Loucy (cell line): ENCODE measurements at regions not wholly inside any gene's neighbourhood (a gene's known extent, or its start where the extent isn't known, plus 50 kb on each side); places are given as distances from the start of the nearest gene placed in this dataset.
A peak's percentile ranks its signal among the peaks of the same experiment; 100 is the strongest.

Source experiments
- H2AFZ ChIP-seq: fragments of 200-600 bp; sonication (generic); 2 replicates; pipeline ENCODE4 v1.6.0; 2016; ENCODE audit warnings: antibody characterized with exemption, mild to moderate bottlenecking, low read length, moderate library complexity
- H3F3A ChIP-seq: fragments of 200-600 bp; 2 replicates; pipeline ENCODE4 v1.6.0; 2016; ENCODE audit warnings: antibody characterized with exemption, low read depth, mild to moderate bottlenecking
- H3K27me3 ChIP-seq: fragments of 200-600 bp; sonication (generic); 2 replicates; pipeline ENCODE4 v1.6.1; 2014; ENCODE audit warnings: low read length, mild to moderate bottlenecking; ENCODE audit not compliant: insufficient read depth, poor library complexity, severe bottlenecking
- H3K36me3 ChIP-seq: fragments of 200-600 bp; sonication (generic); 2 replicates; pipeline ENCODE4 v1.6.1; 2016; ENCODE audit warnings: low read length; ENCODE audit not compliant: insufficient read depth
- H3K4me1 ChIP-seq: fragments of 200-600 bp; sonication (generic); 2 replicates; pipeline ENCODE4 v1.5.1; 2014; ENCODE audit warnings: low read length, mild to moderate bottlenecking; ENCODE audit not compliant: insufficient read depth, poor library complexity, severe bottlenecking
- H3K4me2 ChIP-seq: fragments of 200-600 bp; sonication (generic); 2 replicates; pipeline ENCODE4 v1.6.0; 2014; ENCODE audit warnings: antibody characterized with exemption, low read length, low read depth, mild to moderate bottlenecking; ENCODE audit not compliant: poor library complexity, severe bottlenecking
- H3K4me3 ChIP-seq: fragments of 200-600 bp; sonication (generic); 2 replicates; pipeline ENCODE4 v1.5.1; 2014; ENCODE audit warnings: low read length, mild to moderate bottlenecking, mixed read lengths; ENCODE audit not compliant: poor library complexity, severe bottlenecking
- H3K79me2 ChIP-seq: fragments of 200-600 bp; sonication (generic); 2 replicates; pipeline ENCODE4 v1.6.1; 2014; ENCODE audit warnings: low read length; ENCODE audit not compliant: insufficient read depth
- H3K9ac ChIP-seq: fragments of 200-600 bp; sonication (generic); 2 replicates; pipeline ENCODE4 v1.6.0; 2014; ENCODE audit warnings: mild to moderate bottlenecking, low read depth, low read length, moderate library complexity; ENCODE audit not compliant: poor library complexity, severe bottlenecking
- H3K9me2 ChIP-seq: fragments of 200-600 bp; sonication (generic); replicated peaks from 2 replicates; pipeline ENCODE4 v1.6.1; 2016; ENCODE audit warnings: low read depth, low read length, mixed read lengths
- H3K9me3 ChIP-seq: fragments of 200-600 bp; sonication (generic); 2 replicates; pipeline ENCODE4 v1.6.1; 2014; ENCODE audit warnings: mild to moderate bottlenecking, antibody characterized with exemption, low read length, low read depth; ENCODE audit not compliant: insufficient read depth
- H4K20me1 ChIP-seq: fragments of 200-600 bp; sonication (generic); 2 replicates; pipeline ENCODE4 v1.6.0; 2014; ENCODE audit warnings: antibody characterized with exemption, low read length, mild to moderate bottlenecking; ENCODE audit not compliant: insufficient read depth, poor library complexity, severe bottlenecking
- CTCF ChIP-seq: fragments of 200-600 bp; sonication (generic); conservative IDR thresholded peaks from 2 replicates; pipeline ENCODE4 v1.5.1; 2014; ENCODE audit warnings: mild to moderate bottlenecking, antibody characterized with exemption, low read length
- EZH2phosphoT487 ChIP-seq: fragments of 200-600 bp; IDR thresholded peaks from 2 replicates; pipeline ENCODE4 v1.6.1; 2018; ENCODE audit warnings: antibody characterized with exemption, mild to moderate bottlenecking, moderate library complexity, borderline replicate concordance

GRCh38 chr10:100651916-100652315, 93.5 kb upstream of the PAX2 start:
- Histone ChIP-seq H3K9ac (no peak overlapping the region), H3K9me2 (no peaks in the 10 kb centered on the region), H3K27me3 (no peaks in the 10 kb centered on the region), H3K36me3 (no peaks in the 10 kb centered on the region), H2AFZ (no peak overlapping the region), H4K20me1 (no peaks in the 10 kb centered on the region), H3K4me1 (peaks cover 20% of the 10 kb centered on the region), H3K79me2 (no peaks in the 10 kb centered on the region), H3K4me3 (no peak overlapping the region), H3F3A (no peaks in the 10 kb centered on the region), H3K4me2 (no peak overlapping the region), H3K9me3 (no peaks in the 10 kb centered on the region)
- TF ChIP-seq EZH2phosphoT487 (no peak), CTCF (no peak)

GRCh38 chr10:100652406-100653135, 92.8 kb upstream of the PAX2 start:
- Histone ChIP-seq H2AFZ (no peak overlapping the region), H3K4me1 (peaks cover 20% of the 10 kb centered on the region), H3K27me3 (no peaks in the 10 kb centered on the region), H3K36me3 (no peaks in the 10 kb centered on the region), H4K20me1 (no peaks in the 10 kb centered on the region), H3K79me2 (no peaks in the 10 kb centered on the region), H3K9me3 (no peaks in the 10 kb centered on the region), H3F3A (no peaks in the 10 kb centered on the region), H3K4me3 (no peak overlapping the region), H3K9me2 (no peaks in the 10 kb centered on the region), H3K9ac (no peak overlapping the region), H3K4me2 (no peak overlapping the region)
- TF ChIP-seq CTCF (no peak), EZH2phosphoT487 (no peak)

DNA sequence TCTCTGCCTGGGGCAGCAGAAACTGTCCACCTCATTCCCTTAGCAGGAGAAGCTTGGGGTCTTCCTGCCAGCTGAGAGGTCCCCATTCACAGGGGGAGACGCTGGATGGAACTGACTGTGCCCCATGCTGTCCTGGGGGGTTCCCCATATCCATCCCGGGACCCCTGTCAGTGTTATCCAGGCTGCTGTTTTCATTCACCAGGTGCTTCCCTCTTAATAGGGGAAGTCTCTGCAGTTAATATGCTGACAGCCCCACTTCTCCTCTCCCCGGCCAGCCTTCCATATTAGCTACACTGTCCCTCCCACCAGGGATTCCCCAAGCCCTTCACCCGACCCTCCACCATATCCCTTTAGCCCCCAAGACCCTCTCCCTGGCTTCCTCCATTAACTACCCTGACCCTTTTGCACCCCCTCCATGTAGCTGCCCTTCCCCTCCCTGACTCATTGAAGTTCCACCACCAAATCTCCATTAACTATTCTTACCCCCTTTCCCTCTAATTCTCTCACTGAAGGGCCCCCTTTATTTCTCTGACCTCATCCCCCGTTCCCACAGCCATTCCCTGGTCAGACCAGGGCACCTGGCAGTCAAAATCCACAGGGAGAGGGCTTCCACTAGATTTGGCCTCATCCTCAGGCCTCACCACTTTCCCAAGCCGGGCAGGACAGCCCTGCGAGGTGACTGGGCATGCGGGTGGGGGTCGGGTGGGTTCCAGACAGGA, 92.0 kb upstream of the PAX2 start:
- no peak for TF ChIP-seq CTCF
- TF ChIP-seq EZH2phosphoT487 = no peak
- Histone ChIP-seq H3K27me3 (no peaks in the 10 kb centered on the region), H4K20me1 (no peaks in the 10 kb centered on the region), H3K4me3 (peak overlapping the region; percentile 86), H3K9me3 (no peaks in the 10 kb centered on the region), H3K9ac (peak overlapping the region; percentile 82), H3F3A (no peaks in the 10 kb centered on the region), H3K4me2 (peak overlapping the region; percentile 93), H3K4me1 (peaks cover 20% of the 10 kb centered on the region), H2AFZ (peak overlapping the region; percentile 84), H3K79me2 (no peaks in the 10 kb centered on the region), H3K9me2 (no peaks in the 10 kb centered on the region), H3K36me3 (no peaks in the 10 kb centered on the region)
